WTC11 (cell line): ENCODE measurements at regions not wholly inside any gene's neighbourhood (a gene's known extent, or its start where the extent isn't known, plus 50 kb on each side); places are given as distances from the start of the nearest gene placed in this dataset.

Source experiments
- ATAC-seq: fragments of 200-7000 bp; cut with Tn5 transposase; 2 replicates; pipeline ENCODE4 v1.10.0; 2021; ENCODE audit warnings: mild to moderate bottlenecking, moderate library complexity
- CTCF ChIA-PET: fragments of 300-600 bp; sonication (Branson Sonifier 250); formaldehyde crosslinking; loops from one replicate; lab custom pipeline; 2021; ENCODE audit warnings: antibody characterized with exemption; lab: Charles Lee
- POLR2A ChIA-PET: fragments of 350-600 bp; sonication (Branson Sonifier 250); formaldehyde crosslinking; loops from one replicate; lab custom pipeline; 2021; ENCODE audit warnings: antibody characterized with exemption; lab: Charles Lee
- DNase-seq: peaks from one replicate; pipeline ENCODE4 v3.0.0; 2021; ENCODE audit warnings: low spot score
- H3K27ac Mint-ChIP-seq: 2 replicates; pipeline ENCODE4 v1.8.0; 2021; ENCODE audit warnings: mixed read lengths
- H3K27me3 Mint-ChIP-seq: 2 replicates; pipeline ENCODE4 v1.8.0; 2021; ENCODE audit warnings: low read depth, mild to moderate bottlenecking, moderate library complexity, mixed read lengths
- H3K36me3 Mint-ChIP-seq: 2 replicates; pipeline ENCODE4 v1.8.0; 2021; ENCODE audit warnings: mixed read lengths
- H3K4me1 Mint-ChIP-seq: 2 replicates; pipeline ENCODE4 v1.8.0; 2022; ENCODE audit warnings: mixed read lengths
- H3K4me3 Mint-ChIP-seq: 2 replicates; pipeline ENCODE4 v1.8.0; 2021; ENCODE audit warnings: mild to moderate bottlenecking, moderate library complexity, mixed read lengths
- H3K9me3 Mint-ChIP-seq: 2 replicates; pipeline ENCODE4 v1.8.0; 2021; ENCODE audit warnings: mixed read lengths
- ARID4B ChIP-seq: sonication (generic); formaldehyde crosslinking; IDR thresholded peaks from 2 replicates; pipeline ENCODE4 v1.8.0; 2023; ENCODE audit warnings: missing genetic modification reagents, mild to moderate bottlenecking, borderline replicate concordance
- CREM ChIP-seq: sonication (generic); formaldehyde crosslinking; IDR thresholded peaks from 2 replicates; pipeline ENCODE4 v1.8.1; 2022; ENCODE audit warnings: mild to moderate bottlenecking, missing genetic modification reagents, moderate library complexity
- ESRRA ChIP-seq: sonication (generic); formaldehyde crosslinking; IDR thresholded peaks from 2 replicates; pipeline ENCODE4 v1.8.1; 2022; ENCODE audit warnings: mild to moderate bottlenecking, missing genetic modification reagents, borderline replicate concordance
- FOXJ3 ChIP-seq: sonication (generic); formaldehyde crosslinking; IDR thresholded peaks from 2 replicates; pipeline ENCODE4 v1.9.0; 2021; ENCODE audit warnings: missing genetic modification reagents, mild to moderate bottlenecking, borderline replicate concordance
- FOXP4 ChIP-seq: sonication (generic); formaldehyde crosslinking; IDR thresholded peaks from 2 replicates; pipeline ENCODE4 v1.8.0; 2022; ENCODE audit warnings: mild to moderate bottlenecking, missing genetic modification reagents
- HMGA2 ChIP-seq: fragments of 250-450 bp; sonication (Bioruptor Pico); IDR thresholded peaks from 2 replicates; pipeline ENCODE4 v1.4.0; 2021; ENCODE audit warnings: mild to moderate bottlenecking, moderate library complexity
- KAT7 ChIP-seq: sonication (generic); formaldehyde crosslinking; IDR thresholded peaks from 2 replicates; pipeline ENCODE4 v1.8.1; 2023; ENCODE audit warnings: missing genetic modification reagents, mild to moderate bottlenecking, borderline replicate concordance
- NFE2L1 ChIP-seq: sonication (generic); formaldehyde crosslinking; IDR thresholded peaks from 2 replicates; pipeline ENCODE4 v1.8.1; 2023; ENCODE audit warnings: missing genetic modification reagents
- SMAD4 ChIP-seq: sonication (generic); formaldehyde crosslinking; IDR thresholded peaks from 2 replicates; pipeline ENCODE4 v1.8.0; 2022; ENCODE audit warnings: mild to moderate bottlenecking, missing genetic modification reagents
- USF2 ChIP-seq: sonication (generic); formaldehyde crosslinking; IDR thresholded peaks from 2 replicates; pipeline ENCODE4 v1.8.1; 2023; ENCODE audit warnings: mild to moderate bottlenecking, missing genetic modification reagents, moderate library complexity
- ZBTB21 ChIP-seq: sonication (generic); formaldehyde crosslinking; IDR thresholded peaks from 2 replicates; pipeline ENCODE4 v1.8.1; 2023; ENCODE audit warnings: mild to moderate bottlenecking, missing genetic modification reagents, borderline replicate concordance
- ZNF317 ChIP-seq: sonication (generic); formaldehyde crosslinking; IDR thresholded peaks from 2 replicates; pipeline ENCODE4 v1.8.1; 2023; ENCODE audit warnings: low read depth, mild to moderate bottlenecking, moderate library complexity, missing genetic modification reagents, borderline replicate concordance
- ZSCAN18 ChIP-seq: fragments of 250-450 bp; sonication (Bioruptor Pico); IDR thresholded peaks from 2 replicates; pipeline ENCODE4 v2.1.2; 2022; ENCODE audit warnings: mild to moderate bottlenecking, moderate library complexity
- TF ChIP-seq, protein P1 (sequence below): sonication (generic); formaldehyde crosslinking; IDR thresholded peaks from 2 replicates; pipeline ENCODE4 v1.8.1; 2022; ENCODE audit warnings: mild to moderate bottlenecking, moderate library complexity, missing genetic modification reagents
- TF ChIP-seq, protein P2 (sequence below): fragments of 250-450 bp; sonication (Bioruptor Pico); IDR thresholded peaks from 2 replicates; pipeline ENCODE4 v1.8.0; 2021; ENCODE audit warnings: mild to moderate bottlenecking
- TF ChIP-seq, protein P3 (sequence below): sonication (generic); formaldehyde crosslinking; IDR thresholded peaks from 2 replicates; pipeline ENCODE4 v1.8.0; 2022; ENCODE audit warnings: missing genetic modification reagents

GRCh38 chr6:90364286-90364685, 67.6 kb upstream of the BACH2 start:
- ATAC-seq (peak; percentile 12; the same call in 1 of the 2 replicates), DNase-seq (no peak)
- peaks cover 4% of the 10 kb centered on the region for H3K9me3 Mint-ChIP-seq
- ChIA-PET POLR2A (no interaction called here), CTCF (no interaction called here)
- TF ChIP-seq ESRRA (CRISPR knock-in tag) (no peak), FOXP4 (no peak), SMAD4 (CRISPR knock-in tag) (no peak), ZSCAN18 (CRISPR knock-in tag) (no peak), ARID4B (no peak), NFE2L1 (CRISPR knock-in tag) (no peak), FOXJ3 (CRISPR knock-in tag) (no peak), USF2 (CRISPR knock-in tag) (no peak), ZNF317 (CRISPR knock-in tag) (no peak), CREM (CRISPR knock-in tag) (no peak), HMGA2 (CRISPR knock-in tag) (no peak), KAT7 (CRISPR knock-in tag) (no peak), ZBTB21 (CRISPR knock-in tag) (no peak)
- TF ChIP-seq, protein P1, sequence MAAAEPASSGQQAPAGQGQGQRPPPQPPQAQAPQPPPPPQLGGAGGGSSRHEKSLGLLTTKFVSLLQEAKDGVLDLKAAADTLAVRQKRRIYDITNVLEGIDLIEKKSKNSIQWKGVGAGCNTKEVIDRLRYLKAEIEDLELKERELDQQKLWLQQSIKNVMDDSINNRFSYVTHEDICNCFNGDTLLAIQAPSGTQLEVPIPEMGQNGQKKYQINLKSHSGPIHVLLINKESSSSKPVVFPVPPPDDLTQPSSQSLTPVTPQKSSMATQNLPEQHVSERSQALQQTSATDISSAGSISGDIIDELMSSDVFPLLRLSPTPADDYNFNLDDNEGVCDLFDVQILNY (CRISPR knock-in tag) = no peak
- TF ChIP-seq, protein P2, sequence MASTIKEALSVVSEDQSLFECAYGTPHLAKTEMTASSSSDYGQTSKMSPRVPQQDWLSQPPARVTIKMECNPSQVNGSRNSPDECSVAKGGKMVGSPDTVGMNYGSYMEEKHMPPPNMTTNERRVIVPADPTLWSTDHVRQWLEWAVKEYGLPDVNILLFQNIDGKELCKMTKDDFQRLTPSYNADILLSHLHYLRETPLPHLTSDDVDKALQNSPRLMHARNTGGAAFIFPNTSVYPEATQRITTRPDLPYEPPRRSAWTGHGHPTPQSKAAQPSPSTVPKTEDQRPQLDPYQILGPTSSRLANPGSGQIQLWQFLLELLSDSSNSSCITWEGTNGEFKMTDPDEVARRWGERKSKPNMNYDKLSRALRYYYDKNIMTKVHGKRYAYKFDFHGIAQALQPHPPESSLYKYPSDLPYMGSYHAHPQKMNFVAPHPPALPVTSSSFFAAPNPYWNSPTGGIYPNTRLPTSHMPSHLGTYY = no peak
- TF ChIP-seq, protein P3, sequence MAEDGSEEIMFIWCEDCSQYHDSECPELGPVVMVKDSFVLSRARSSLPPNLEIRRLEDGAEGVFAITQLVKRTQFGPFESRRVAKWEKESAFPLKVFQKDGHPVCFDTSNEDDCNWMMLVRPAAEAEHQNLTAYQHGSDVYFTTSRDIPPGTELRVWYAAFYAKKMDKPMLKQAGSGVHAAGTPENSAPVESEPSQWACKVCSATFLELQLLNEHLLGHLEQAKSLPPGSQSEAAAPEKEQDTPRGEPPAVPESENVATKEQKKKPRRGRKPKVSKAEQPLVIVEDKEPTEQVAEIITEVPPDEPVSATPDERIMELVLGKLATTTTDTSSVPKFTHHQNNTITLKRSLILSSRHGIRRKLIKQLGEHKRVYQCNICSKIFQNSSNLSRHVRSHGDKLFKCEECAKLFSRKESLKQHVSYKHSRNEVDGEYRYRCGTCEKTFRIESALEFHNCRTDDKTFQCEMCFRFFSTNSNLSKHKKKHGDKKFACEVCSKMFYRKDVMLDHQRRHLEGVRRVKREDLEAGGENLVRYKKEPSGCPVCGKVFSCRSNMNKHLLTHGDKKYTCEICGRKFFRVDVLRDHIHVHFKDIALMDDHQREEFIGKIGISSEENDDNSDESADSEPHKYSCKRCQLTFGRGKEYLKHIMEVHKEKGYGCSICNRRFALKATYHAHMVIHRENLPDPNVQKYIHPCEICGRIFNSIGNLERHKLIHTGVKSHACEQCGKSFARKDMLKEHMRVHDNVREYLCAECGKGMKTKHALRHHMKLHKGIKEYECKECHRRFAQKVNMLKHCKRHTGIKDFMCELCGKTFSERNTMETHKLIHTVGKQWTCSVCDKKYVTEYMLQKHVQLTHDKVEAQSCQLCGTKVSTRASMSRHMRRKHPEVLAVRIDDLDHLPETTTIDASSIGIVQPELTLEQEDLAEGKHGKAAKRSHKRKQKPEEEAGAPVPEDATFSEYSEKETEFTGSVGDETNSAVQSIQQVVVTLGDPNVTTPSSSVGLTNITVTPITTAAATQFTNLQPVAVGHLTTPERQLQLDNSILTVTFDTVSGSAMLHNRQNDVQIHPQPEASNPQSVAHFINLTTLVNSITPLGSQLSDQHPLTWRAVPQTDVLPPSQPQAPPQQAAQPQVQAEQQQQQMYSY (CRISPR knock-in tag) = no peak
- no peak overlapping the region for H3K27ac Mint-ChIP-seq
- H3K4me3 Mint-ChIP-seq = no peak overlapping the region
- H3K4me1 Mint-ChIP-seq = peaks cover 28% of the 10 kb centered on the region
- H3K27me3 Mint-ChIP-seq = no peaks in the 10 kb centered on the region; the same call in 1 of the 2 replicates
- no peaks in the 10 kb centered on the region for H3K36me3 Mint-ChIP-seq
